Caco-2 (cell line): ENCODE measurements at regions not wholly inside any gene's neighbourhood (a gene's known extent, or its start where the extent isn't known, plus 50 kb on each side); places are given as distances from the start of the nearest gene placed in this dataset.

Experiments
- BruUV-seq: library from RNA; stranded (reverse); fragments of 400-500 nt; replicated peaks from 2 replicates; lab custom pipeline; 2021; lab: Mats Ljungman, UMichigan
- CTCF ChIA-PET: fragments of 300-600 bp; sonication (Branson Sonifier 250); formaldehyde crosslinking; loops from one replicate; lab custom pipeline; 2022; ENCODE audit warnings: antibody characterized with exemption; lab: Charles Lee
- POLR2A ChIA-PET: fragments of 300-600 bp; sonication (Branson Sonifier 250); formaldehyde crosslinking; loops from one replicate; lab custom pipeline; 2022; ENCODE audit warnings: antibody characterized with exemption; lab: Charles Lee
- DNase-seq, 2 experiments: peaks; one replicate each; pipeline versions ENCODE4 v3.0.0 to v3.0.0-alpha.2; 2020 to 2022
- H3K27me3 ChIP-seq: replicated peaks from 2 replicates; pipeline ENCODE4 v1.6.0; 2011; ENCODE audit warnings: low read length; ENCODE audit not compliant: control insufficient read depth, insufficient read depth
- H3K36me3 ChIP-seq: 2 replicates; pipeline ENCODE4 v1.5.1; 2011; ENCODE audit warnings: low read length; ENCODE audit not compliant: control insufficient read depth, insufficient read depth
- H3K4me1 ChIP-seq: fragments of 250-450 bp; sonication (Bioruptor Pico); 2 replicates; pipeline ENCODE4 v1.5.1; 2020; ENCODE audit warnings: mild to moderate bottlenecking
- H3K4me3 ChIP-seq: 2 replicates; pipeline ENCODE4 v1.5.1; 2011; ENCODE audit warnings: low read depth, mild to moderate bottlenecking, control low read depth, low read length
- H3K9me3 ChIP-seq: fragments of 250-450 bp; sonication (Bioruptor Pico); 2 replicates; pipeline ENCODE4 v1.5.1; 2020; ENCODE audit warnings: mild to moderate bottlenecking, moderate library complexity
- H3K27ac Mint-ChIP-seq: one replicate; pipeline ENCODE4 v1.8.0; 2022; ENCODE audit warnings: mixed read lengths; ENCODE audit not compliant: unreplicated experiment
- H3K27me3 Mint-ChIP-seq: one replicate; pipeline ENCODE4 v1.8.0; 2022; ENCODE audit warnings: mixed read lengths; ENCODE audit not compliant: insufficient read depth, unreplicated experiment
- H3K36me3 Mint-ChIP-seq: one replicate; pipeline ENCODE4 v1.8.0; 2022; ENCODE audit warnings: mild to moderate bottlenecking, mixed read lengths; ENCODE audit not compliant: insufficient read depth, unreplicated experiment
- H3K4me1 Mint-ChIP-seq: one replicate; pipeline ENCODE4 v1.8.0; 2022; ENCODE audit warnings: low read depth, mixed read lengths; ENCODE audit not compliant: unreplicated experiment
- H3K4me3 Mint-ChIP-seq: one replicate; pipeline ENCODE4 v1.8.0; 2022; ENCODE audit warnings: mild to moderate bottlenecking, moderate library complexity, mixed read lengths; ENCODE audit not compliant: unreplicated experiment
- H3K9me3 Mint-ChIP-seq: one replicate; pipeline ENCODE4 v1.8.0; 2022; ENCODE audit warnings: mixed read lengths; ENCODE audit not compliant: unreplicated experiment
- CTCF ChIP-seq, 2 experiments: fragments of 200-600 bp in 1 of 2; IDR thresholded peaks; 1 replicate in 1 of 2; 2 replicates in 1 of 2; pipeline versions ENCODE4 v1.5.1 to v1.8.0; 2011 to 2022; ENCODE audit warnings: antibody characterized with exemption in 1 of 2, control low read depth in 1 of 2, inconsistent platforms in 1 of 2, low read depth in 1 of 2, low read length in 1 of 2, mild to moderate bottlenecking in 1 of 2, moderate library complexity in 1 of 2; ENCODE audit not compliant: insufficient read depth in 1 of 2, severe bottlenecking in 1 of 2, unreplicated experiment in 1 of 2
- intact Hi-C: fragments of 100-400 bp; cut with micrococcal nuclease; formaldehyde crosslinking; loops from one replicate; pipeline ENCODE4 v1.10.0; 2022; ENCODE audit not compliant: unreplicated experiment

- intact Hi-C loops, result no loop called here
- Histone ChIP-seq H3K4me3 (no peak overlapping the region), H3K36me3 (no peaks in the 10 kb centered on the region), H3K27me3 (no peaks in the 10 kb centered on the region), H3K9me3 (no peaks in the 10 kb centered on the region), H3K4me1 (no peaks in the 10 kb centered on the region)
- TF ChIP-seq CTCF (IDR thresholded peaks at IDR 0.05; ENCODE audit: insufficient read depth in 1 of 2, low read depth in 1 of 2, low read length in 1 of 2, severe bottlenecking in 1 of 2, unreplicated experiment in 1 of 2), result no peak
- Mint-ChIP-seq H3K4me3 (no peak overlapping the region), H3K27me3 (peaks cover 8% of the 10 kb centered on the region), H3K9me3 (no peaks in the 10 kb centered on the region), H3K4me1 (no peaks in the 10 kb centered on the region), H3K36me3 (no peaks in the 10 kb centered on the region), H3K27ac (no peak overlapping the region)
- CTCF ChIA-PET, result no interaction called here
- POLR2A ChIA-PET, result no interaction called here
- no TSS peak for BruUV-seq
- no peak for DNase-seq
Observed at GRCh38 chr3:16818194-16818593, 66.6 kb upstream of the PLCL2 start.

GRCh38 chr3:16818945-16819344 is 65.8 kb upstream of the PLCL2 start:
- H3K4me3 ChIP-seq, result no peak overlapping the region
- CTCF ChIA-PET, result no interaction called here

GRCh38 chr3:16820485-16820884 is 64.3 kb upstream of the PLCL2 start:
- Histone ChIP-seq H3K36me3 (no peaks in the 10 kb centered on the region), H3K27me3 (no peaks in the 10 kb centered on the region), H3K9me3 (no peaks in the 10 kb centered on the region), H3K4me3 (no peak overlapping the region), H3K4me1 (no peaks in the 10 kb centered on the region)
- no peak overlapping the region for H3K27ac Mint-ChIP-seq
- intact Hi-C loops, result loop anchor here (10.0 kb wide), 1 partner anchor 214 kb away; no protein-coding TSS in a partner anchor
- no peak overlapping the region for H3K4me3 Mint-ChIP-seq
- H3K36me3 Mint-ChIP-seq, result no peaks in the 10 kb centered on the region
- no TSS peak for BruUV-seq
- no peaks in the 10 kb centered on the region for H3K9me3 Mint-ChIP-seq
- ChIA-PET CTCF (no interaction called here), POLR2A (no interaction called here)
- H3K27me3 Mint-ChIP-seq, result peaks cover 13% of the 10 kb centered on the region
- no peak for DNase-seq
- no peak for TF ChIP-seq CTCF (IDR thresholded peaks at IDR 0.05; ENCODE audit: insufficient read depth in 1 of 2, low read depth in 1 of 2, low read length in 1 of 2, severe bottlenecking in 1 of 2, unreplicated experiment in 1 of 2)
- H3K4me1 Mint-ChIP-seq, result no peaks in the 10 kb centered on the region

More at GRCh38 chr3:16818945-16819344, 65.8 kb upstream of the PLCL2 start:
- Histone ChIP-seq H3K27me3 (no peaks in the 10 kb centered on the region), H3K9me3 (no peaks in the 10 kb centered on the region), H3K36me3 (no peaks in the 10 kb centered on the region), H3K4me1 (no peaks in the 10 kb centered on the region)
- TF ChIP-seq CTCF (IDR thresholded peaks at IDR 0.05; ENCODE audit: insufficient read depth in 1 of 2, low read depth in 1 of 2, low read length in 1 of 2, severe bottlenecking in 1 of 2, unreplicated experiment in 1 of 2), result no peak
- no peaks in the 10 kb centered on the region for H3K9me3 Mint-ChIP-seq
- no TSS peak for BruUV-seq
- H3K36me3 Mint-ChIP-seq, result no peaks in the 10 kb centered on the region
- H3K27ac Mint-ChIP-seq, result no peak overlapping the region
- H3K4me1 Mint-ChIP-seq, result no peaks in the 10 kb centered on the region
- POLR2A ChIA-PET, result no interaction called here
- H3K4me3 Mint-ChIP-seq, result no peak overlapping the region
- intact Hi-C loops, result no loop called here
- peaks cover 8% of the 10 kb centered on the region for H3K27me3 Mint-ChIP-seq
- DNase-seq, result no peak
